K562 (cell line): ENCODE measurements at regions not wholly inside any gene's neighbourhood (a gene's known extent, or its start where the extent isn't known, plus 50 kb on each side); places are given as distances from the start of the nearest gene placed in this dataset.

Experiments used
- ATAC-seq: fragments of 200-7000 bp; cut with Tn5 transposase; 3 replicates; pipeline ENCODE4 v1.9.1; 2020; ENCODE audit warnings: moderate library complexity
- BruUV-seq: library from RNA; stranded (reverse); fragments of 400-500 nt; replicated peaks from 2 replicates; lab custom pipeline; 2021; lab: Mats Ljungman, UMichigan
- CTCF ChIA-PET: fragments of 300-600 bp; formaldehyde crosslinking; extraction: SDS; loops from one replicate; lab custom pipeline; 2021; ENCODE audit warnings: low intra/inter-chr PET ratio; lab: Yijun Ruan, JAX
- POLR2A ChIA-PET: fragments of 300-600, 350-650 bp; sonication (Branson Sonifier 250); formaldehyde crosslinking; extraction: SDS; loops from one replicate; lab custom pipeline; 2021; ENCODE audit warnings: antibody characterized with exemption, inconsistent platforms; lab: Yijun Ruan, JAX
- DNase-seq, 4 experiments: peaks; one replicate each; pipeline versions ENCODE4 v3.0.0 to v3.0.0-alpha.2; 2011 to 2018; ENCODE audit warnings: low spot score in 3 of 4, mixed read lengths in 3 of 4; ENCODE audit errors: extremely low read depth in 1 of 4
- FAIRE-seq: peaks from 2 replicates; lab custom pipeline; 2011; peaks lifted over from hg19 to GRCh38; lab: Jason Lieb, UNC
- H2AFZ ChIP-seq: 2 replicates; pipeline ENCODE4 v1.6.0; 2011; ENCODE audit warnings: low read depth, low read length, control low read depth, inconsistent platforms
- H3K27ac ChIP-seq: fragments of 200-600 bp; 3 replicates; pipeline ENCODE4 v1.8.0; 2011; ENCODE audit warnings: low read depth, mild to moderate bottlenecking, control low read depth, inconsistent platforms, low read length, moderate library complexity, mixed read lengths; ENCODE audit errors: extremely low read depth
- H3K27me3 ChIP-seq, 2 experiments: fragments of 300-600 bp in 1 of 2; 2 replicates in 1 of 2; 3 replicates in 1 of 2; pipeline versions ENCODE4 v1.6.0 to v1.8.0; 2011; ENCODE audit warnings: inconsistent platforms in 2 of 2, low read length in 2 of 2, mild to moderate bottlenecking in 1 of 2, mixed read lengths in 1 of 2, moderate library complexity in 1 of 2; ENCODE audit not compliant: control insufficient read depth in 2 of 2, insufficient read depth in 2 of 2
- H3K36me3 ChIP-seq: fragments of 300-600 bp; 3 replicates; pipeline ENCODE4 v1.8.0; 2011; ENCODE audit warnings: mild to moderate bottlenecking, low read length, inconsistent platforms; ENCODE audit not compliant: control insufficient read depth, insufficient read depth
- H3K4me1 ChIP-seq, 2 experiments: fragments of 200-600 bp in 1 of 2; replicated peaks in 1 of 2; 2 replicates in 1 of 2; 3 replicates in 1 of 2; pipeline versions ENCODE4 v1.5.1 to v1.8.0; 2011; ENCODE audit warnings: inconsistent platforms in 2 of 2, low read length in 2 of 2, mild to moderate bottlenecking in 1 of 2, mixed read lengths in 1 of 2, moderate library complexity in 1 of 2; ENCODE audit not compliant: control insufficient read depth in 2 of 2, insufficient read depth in 2 of 2
- H3K4me2 ChIP-seq: 2 replicates; pipeline ENCODE4 v1.6.1; 2011; ENCODE audit warnings: low read length, control low read depth, inconsistent platforms, mixed read lengths; ENCODE audit not compliant: insufficient read depth
- H3K4me3 ChIP-seq: fragments of 200-600 bp; sonication (generic), shearing (Covaris generic); 2 replicates; pipeline ENCODE4 v1.5.1; 2016; ENCODE audit warnings: control low read depth, inconsistent platforms
- H3K79me2 ChIP-seq: fragments of 200-600 bp; 3 replicates; pipeline ENCODE4 v1.8.0; 2011; ENCODE audit warnings: low read length, inconsistent platforms; ENCODE audit not compliant: control insufficient read depth, insufficient read depth
- H3K9ac ChIP-seq, 2 experiments: 2 replicates each; pipeline versions ENCODE4 v1.6.0 to v1.6.1; 2011; ENCODE audit warnings: low read depth in 2 of 2, low read length in 2 of 2, control low read depth in 1 of 2, inconsistent platforms in 1 of 2, mild to moderate bottlenecking in 1 of 2, mixed read lengths in 1 of 2; ENCODE audit not compliant: insufficient read depth in 1 of 2
- H3K9me1 ChIP-seq: one replicate; pipeline ENCODE4 v1.6.0; 2011; ENCODE audit warnings: inconsistent platforms, mild to moderate bottlenecking, low read length, moderate library complexity; ENCODE audit not compliant: control insufficient read depth, insufficient read depth
- H3K9me3 ChIP-seq: replicated peaks from 2 replicates; pipeline ENCODE4 v1.5.1; 2011; ENCODE audit warnings: low read depth, low read length, inconsistent platforms; ENCODE audit not compliant: control insufficient read depth, insufficient read depth
- H4K20me1 ChIP-seq: replicated peaks from 2 replicates; pipeline ENCODE4 v1.6.1; 2011; ENCODE audit warnings: low read length, inconsistent platforms, mixed read lengths; ENCODE audit not compliant: control insufficient read depth, insufficient read depth
- CBFA2T2 ChIP-seq: fragments of 450-650 bp; conservative IDR thresholded peaks from 2 replicates; pipeline ENCODE4 v1.6.1; 2017; ENCODE audit warnings: mild to moderate bottlenecking
- E2F3 ChIP-seq: fragments of 250-450 bp; sonication (Bioruptor Pico); IDR thresholded peaks from 2 replicates; pipeline ENCODE4 v1.4.0; 2020; ENCODE audit warnings: mild to moderate bottlenecking
- EP300 ChIP-seq: IDR thresholded peaks from 2 replicates; pipeline ENCODE4 v1.6.1; 2012; ENCODE audit warnings: low read length, improper control_type of control experiment
- FOXM1 ChIP-seq, 2 experiments: fragments of 450-650 bp in 1 of 2; sonication (generic) in 1 of 2; formaldehyde crosslinking in 1 of 2; IDR thresholded peaks; 2 replicates each; pipeline versions ENCODE4 v1.6.1 to v1.9.0; 2017 to 2022; ENCODE audit warnings: low read depth in 2 of 2, mild to moderate bottlenecking in 2 of 2, missing genetic modification reagents in 1 of 2, moderate library complexity in 1 of 2
- FUS ChIP-seq: fragments of 200-400 bp; formaldehyde crosslinking; optimal IDR thresholded peaks from 2 replicates; pipeline ENCODE3; 2017; ENCODE audit warnings: low read depth, low read length
- HMGN3 ChIP-seq: IDR thresholded peaks from 2 replicates; pipeline ENCODE4 v1.6.1; 2011; ENCODE audit warnings: borderline replicate concordance, low read depth, mild to moderate bottlenecking, mixed read lengths, low read length; ENCODE audit not compliant: insufficient read length; ENCODE audit errors: extremely low read depth
- IRF2 ChIP-seq: sonication (generic); formaldehyde crosslinking; IDR thresholded peaks from 2 replicates; pipeline ENCODE4 v1.8.1; 2022; ENCODE audit warnings: mild to moderate bottlenecking, missing genetic modification reagents
- IRF9 ChIP-seq: fragments of 450-650 bp; IDR thresholded peaks from 2 replicates; pipeline ENCODE4 v1.6.1; 2016; ENCODE audit warnings: missing biosample characterization, missing genetic modification characterization
- JUND ChIP-seq, 2 experiments: IDR thresholded peaks; 2 replicates in 1 of 2; 3 replicates in 1 of 2; pipeline ENCODE4 v1.6.1; 2011; ENCODE audit warnings: borderline replicate concordance in 2 of 2, low read depth in 2 of 2, low read length in 2 of 2, improper control_type of control experiment in 1 of 2, missing biosample characterization in 1 of 2, missing genetic modification characterization in 1 of 2, missing genetic modification reagents in 1 of 2
- NCOA2 ChIP-seq, 2 experiments: fragments of 450-650 bp; IDR thresholded peaks; 2 replicates each; pipeline ENCODE4 v1.6.1; 2018; ENCODE audit warnings: mild to moderate bottlenecking in 2 of 2, moderate library complexity in 1 of 2; ENCODE audit not compliant: partially characterized antibody in 2 of 2
- POLR3G ChIP-seq: IDR thresholded peaks from 2 replicates; pipeline ENCODE4 v1.6.1; 2011; ENCODE audit not compliant: insufficient read length, insufficient replicate concordance; ENCODE audit errors: extremely low read depth
- SREBF1 ChIP-seq: fragments of 150-350 bp; IDR thresholded peaks from 2 replicates; pipeline ENCODE4 v1.6.1; 2014; ENCODE audit warnings: antibody characterized with exemption, low read depth, low read length, borderline replicate concordance
- SRSF1 ChIP-seq: fragments of 200-400 bp; formaldehyde crosslinking; IDR thresholded peaks from 2 replicates; pipeline ENCODE4 v1.6.1; 2017; ENCODE audit warnings: mild to moderate bottlenecking, low read depth, low read length, moderate library complexity
- UBTF ChIP-seq, 2 experiments: IDR thresholded peaks; 2 replicates each; pipeline ENCODE4 v1.6.1; 2012; ENCODE audit warnings: improper control_type of control experiment in 2 of 2, low read depth in 2 of 2, low read length in 2 of 2, borderline replicate concordance in 1 of 2
- YBX1 ChIP-seq: fragments of 450-650 bp; IDR thresholded peaks from 2 replicates; pipeline ENCODE4 v1.7.1; 2016; ENCODE audit warnings: mild to moderate bottlenecking
- ZNF140 ChIP-seq: fragments of 250-450 bp; sonication (Bioruptor Pico); IDR thresholded peaks from 2 replicates; pipeline ENCODE4 v1.8.0; 2021; ENCODE audit warnings: moderate library complexity, mild to moderate bottlenecking, inconsistent platforms
- ZNF507 ChIP-seq: conservative IDR thresholded peaks from 2 replicates; pipeline ENCODE4 v1.6.1; 2017; ENCODE audit warnings: missing genetic modification characterization, missing compliant biosample characterization
- ZNF512 ChIP-seq: IDR thresholded peaks from 2 replicates; pipeline ENCODE4 v1.6.1; 2016; ENCODE audit warnings: missing genetic modification characterization, missing compliant biosample characterization
- ZNF764 ChIP-seq: fragments of 250-450 bp; sonication (Bioruptor Pico); IDR thresholded peaks from 2 replicates; pipeline ENCODE4 v1.4.0; 2020; ENCODE audit warnings: low read depth, mild to moderate bottlenecking, moderate library complexity
- in situ Hi-C: fragments of 300-500 bp; cut with MboI; formaldehyde crosslinking; loops from 4 replicates; pipeline ENCODE4 v1.15.0; 2018; ENCODE audit warnings: inconsistent platforms, mixed read lengths
- intact Hi-C: fragments of 100-400 bp; cut with micrococcal nuclease; formaldehyde crosslinking; loops from 2 replicates; pipeline ENCODE4 v1.14.2; 2022

GRCh38 chr18:38940475-38940862, 1374.9 kb upstream of the CELF4 start:
- Histone ChIP-seq H2AFZ (no peak overlapping the region), H3K36me3 (no peaks in the 10 kb centered on the region), H3K27ac (no peak overlapping the region), H3K9ac (no peak overlapping the region), H3K4me2 (no peak overlapping the region), H3K79me2 (no peaks in the 10 kb centered on the region), H3K9me1 (no peaks in the 10 kb centered on the region), H4K20me1 (no peaks in the 10 kb centered on the region), H3K27me3 (no peaks in the 10 kb centered on the region), H3K4me3 (no peak overlapping the region), H3K9me3 (no peaks in the 10 kb centered on the region), H3K4me1 (no peaks in the 10 kb centered on the region)
- ChIA-PET CTCF (interaction anchor here (0.7 kb wide), 1 partner anchor 9 kb away, joined by 3 read pairs; no protein-coding TSS in a partner anchor), POLR2A (no interaction called here)
- TF ChIP-seq SRSF1 (no peak), E2F3 (CRISPR knock-in tag) (no peak), JUND (IDR thresholded peaks at IDR 0.05; ENCODE audit: borderline replicate concordance, low read depth, low read length) (no peak), JUND (tag; IDR thresholded peaks at IDR 0.05; ENCODE audit: borderline replicate concordance, low read depth, low read length) (no peak), FUS (no peak), SREBF1 (no peak), IRF2 (no peak), POLR3G (no peak), CBFA2T2 (no peak), ZNF764 (CRISPR knock-in tag) (no peak), HMGN3 (no peak), ZNF140 (CRISPR knock-in tag) (no peak), UBTF (IDR thresholded peaks at IDR 0.05; ENCODE audit: borderline replicate concordance in 1 of 2, low read depth in 2 of 2, low read length in 2 of 2) (no peak), ZNF512 (tag) (no peak), YBX1 (no peak), ZNF507 (tag) (no peak), EP300 (no peak), NCOA2 (IDR thresholded peaks at IDR 0.05; ENCODE audit: partially characterized antibody in 2 of 2) (no peak), IRF9 (tag) (no peak), FOXM1 (IDR thresholded peaks at IDR 0.05; ENCODE audit: low read depth) (no peak), FOXM1 (CRISPR knock-in tag; IDR thresholded peaks at IDR 0.05; ENCODE audit: low read depth) (no peak)
- intact Hi-C loops (no loop called here), in situ Hi-C loops (no loop called here)
- BruUV-seq: no TSS peak
- ATAC-seq (no peak), DNase-seq (no peak), FAIRE-seq (no peak)
